Fibroblast of lung (primary cell): ENCODE measurements at regions not wholly inside any gene's neighbourhood (a gene's known extent, or its start where the extent isn't known, plus 50 kb on each side); places are given as distances from the start of the nearest gene placed in this dataset.

Experiments used
- DNase-seq, 2 donors: peaks; one replicate each; pipeline versions ENCODE4 v3.0.0 to v3.0.0-alpha.2; 2010; ENCODE audit warnings: low read depth in 2 of 2
- H2AFZ ChIP-seq: 2 replicates; pipeline ENCODE4 v1.5.1; 2012; ENCODE audit warnings: low read length, control low read depth, inconsistent platforms
- H3K27ac ChIP-seq: 2 replicates; pipeline ENCODE4 v1.5.1; 2011; ENCODE audit warnings: low read length, control low read depth; ENCODE audit not compliant: insufficient read depth
- H3K27me3 ChIP-seq: 2 replicates; pipeline ENCODE4 v1.5.1; 2011; ENCODE audit warnings: mild to moderate bottlenecking, low read length; ENCODE audit not compliant: control insufficient read depth, insufficient read depth
- H3K36me3 ChIP-seq: 2 replicates; pipeline ENCODE4 v1.5.1; 2011; ENCODE audit warnings: low read length; ENCODE audit not compliant: control insufficient read depth, insufficient read depth
- H3K4me1 ChIP-seq: 2 replicates; pipeline ENCODE4 v1.5.1; 2011; ENCODE audit warnings: low read length; ENCODE audit not compliant: control insufficient read depth, insufficient read depth; ENCODE audit errors: extremely low read depth
- H3K4me2 ChIP-seq: 2 replicates; pipeline ENCODE4 v1.5.1; 2011; ENCODE audit warnings: low read length, control low read depth; ENCODE audit not compliant: insufficient read depth; ENCODE audit errors: extremely low read depth
- H3K4me3 ChIP-seq, 4 experiments: fragments of 200-600 bp in 1 of 4; sonication (generic) in 1 of 4; replicated peaks in 1 of 4; 2 replicates each; pipeline ENCODE4 v1.5.1; 2011 to 2016; ENCODE audit warnings: low read length in 4 of 4, low read depth in 3 of 4, mild to moderate bottlenecking in 3 of 4, control low read depth in 2 of 4, inconsistent platforms in 1 of 4, mixed read lengths in 1 of 4; ENCODE audit not compliant: insufficient read depth in 1 of 4; ENCODE audit errors: control extremely low read depth in 1 of 4
- H3K79me2 ChIP-seq: 2 replicates; pipeline ENCODE4 v1.5.1; 2012; ENCODE audit warnings: mild to moderate bottlenecking, low read length, inconsistent platforms; ENCODE audit not compliant: control insufficient read depth, insufficient read depth
- H3K9ac ChIP-seq: 2 replicates; pipeline ENCODE4 v1.5.1; 2011; ENCODE audit warnings: mild to moderate bottlenecking, low read length, control low read depth; ENCODE audit not compliant: insufficient read depth
- H3K9me3 ChIP-seq: 2 replicates; pipeline ENCODE4 v1.5.1; 2012; ENCODE audit warnings: low read depth, low read length; ENCODE audit not compliant: control insufficient read depth, insufficient read depth
- H4K20me1 ChIP-seq: 2 replicates; pipeline ENCODE4 v1.5.1; 2011; ENCODE audit warnings: low read length; ENCODE audit not compliant: control insufficient read depth, insufficient read depth; ENCODE audit errors: extremely low read depth
- CTCF ChIP-seq, 2 donors: IDR thresholded peaks in 1 of 2; conservative IDR thresholded peaks in 1 of 2; 1 replicate in 1 of 2; 2 replicates in 1 of 2; pipeline ENCODE4 v1.5.1; 2011 to 2012; ENCODE audit warnings: low read length in 2 of 2, control low read depth in 1 of 2, inconsistent platforms in 1 of 2, low read depth in 1 of 2, mild to moderate bottlenecking in 1 of 2
- EZH2 ChIP-seq: IDR thresholded peaks from 2 replicates; pipeline ENCODE4 v1.5.1; 2012; ENCODE audit warnings: low read length, control low read depth, mild to moderate bottlenecking; ENCODE audit errors: missing control alignments

DNA sequence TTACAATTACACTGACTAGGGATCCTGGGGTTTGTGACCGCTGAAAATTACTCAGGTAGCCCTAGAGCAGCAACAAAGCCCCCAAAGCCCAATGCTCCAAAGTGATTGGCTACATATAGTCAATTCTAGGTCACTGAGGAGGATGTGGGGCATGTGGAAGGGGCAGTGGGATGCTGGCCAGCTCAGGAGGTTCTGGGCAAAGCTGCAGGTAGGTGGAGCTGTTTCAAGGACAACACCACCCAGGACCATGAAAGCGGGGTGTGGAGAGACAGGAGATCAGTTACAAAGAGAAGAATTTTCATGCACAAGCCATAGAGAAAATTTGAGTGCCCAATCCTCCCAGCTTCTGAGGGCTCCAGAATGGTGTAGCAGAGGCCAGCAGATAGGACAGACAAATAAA, 75.0 kb upstream of the CCDC85A start:
- no peaks in the 10 kb centered on the region for H4K20me1 ChIP-seq
- no peaks in the 10 kb centered on the region for H3K79me2 ChIP-seq
- no peak overlapping the region for H3K9ac ChIP-seq
- no peak overlapping the region for H3K4me3 ChIP-seq
- no peaks in the 10 kb centered on the region for H3K27me3 ChIP-seq
- DNase-seq, result no peak
- H3K36me3 ChIP-seq, result no peaks in the 10 kb centered on the region
- no peak overlapping the region for H3K4me2 ChIP-seq
- no peaks in the 10 kb centered on the region for H3K9me3 ChIP-seq
- H3K4me1 ChIP-seq, result no peaks in the 10 kb centered on the region
- no peak overlapping the region for H2AFZ ChIP-seq
- TF ChIP-seq EZH2 (no peak), CTCF (conservative IDR thresholded peaks at IDR 0.05 in 1 of 2, IDR thresholded peaks at IDR 0.05 in 1 of 2; ENCODE audit: low read depth in 1 of 2, low read length in 2 of 2) (no peak)
- H3K27ac ChIP-seq, result no peak overlapping the region

GRCh38 chr2:56109994-56110393, 73.8 kb upstream of the CCDC85A start:
- H3K27ac ChIP-seq, result no peak overlapping the region
- H2AFZ ChIP-seq, result no peak overlapping the region
- no peaks in the 10 kb centered on the region for H3K79me2 ChIP-seq
- no peaks in the 10 kb centered on the region for H3K36me3 ChIP-seq
- no peaks in the 10 kb centered on the region for H3K9me3 ChIP-seq
- no peaks in the 10 kb centered on the region for H3K27me3 ChIP-seq
- DNase-seq, result no peak
- no peak for TF ChIP-seq EZH2
- TF ChIP-seq CTCF (conservative IDR thresholded peaks at IDR 0.05 in 1 of 2, IDR thresholded peaks at IDR 0.05 in 1 of 2; ENCODE audit: low read depth in 1 of 2, low read length in 2 of 2), result no peak
- no peak overlapping the region for H3K9ac ChIP-seq
- H3K4me1 ChIP-seq, result no peaks in the 10 kb centered on the region
- no peak overlapping the region for H3K4me3 ChIP-seq
- H3K4me2 ChIP-seq, result no peak overlapping the region
- H4K20me1 ChIP-seq, result no peaks in the 10 kb centered on the region

DNA sequence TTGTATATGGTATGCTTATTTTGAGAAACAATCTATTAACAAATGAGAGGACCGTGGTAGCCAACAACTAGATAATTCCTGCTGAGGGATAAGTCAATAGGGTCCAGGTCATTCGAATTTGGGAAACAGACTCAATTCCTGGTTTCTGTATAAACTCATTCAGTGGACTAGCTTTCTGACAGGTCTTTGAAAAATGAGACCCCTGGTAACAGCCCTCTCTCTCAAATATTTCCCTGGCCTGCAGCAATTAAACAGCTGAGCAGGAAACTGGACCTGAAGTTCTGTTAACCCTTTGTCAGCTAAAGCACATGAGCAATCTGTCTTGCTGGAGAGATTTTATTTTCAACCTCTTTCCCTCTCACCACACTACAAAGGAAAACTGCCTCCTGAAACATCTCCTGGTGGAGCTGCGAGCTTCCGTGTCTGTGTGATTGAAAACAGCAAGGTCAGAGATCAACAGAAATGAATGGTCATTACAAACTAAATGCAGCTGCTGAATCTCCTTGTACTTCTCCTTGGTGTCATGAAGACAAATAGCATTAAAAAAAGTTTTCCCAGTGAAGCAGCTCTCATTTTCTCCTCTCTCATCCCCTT, 70.3 kb upstream of the CCDC85A start:
- Histone ChIP-seq H3K36me3 (no peaks in the 10 kb centered on the region), H2AFZ (no peak overlapping the region), H3K9me3 (no peaks in the 10 kb centered on the region), H3K79me2 (no peaks in the 10 kb centered on the region), H3K27me3 (no peaks in the 10 kb centered on the region), H3K27ac (no peak overlapping the region), H3K4me2 (no peak overlapping the region), H3K4me3 (no peak overlapping the region), H3K4me1 (no peaks in the 10 kb centered on the region), H4K20me1 (no peaks in the 10 kb centered on the region), H3K9ac (no peak overlapping the region)
- TF ChIP-seq EZH2 (no peak), CTCF (conservative IDR thresholded peaks at IDR 0.05 in 1 of 2, IDR thresholded peaks at IDR 0.05 in 1 of 2; ENCODE audit: low read depth in 1 of 2, low read length in 2 of 2) (no peak)
- DNase-seq, result no peak
